Kidney capillary endothelial cell (primary cell): ENCODE measurements at regions not wholly inside any gene's neighbourhood (a gene's known extent, or its start where the extent isn't known, plus 50 kb on each side); places are given as distances from the start of the nearest gene placed in this dataset.
"Not testable (repeated sequence)": the region's sequence is repeated elsewhere in the genome, so short reads cannot be mapped to it uniquely, and the experiment has no call there.

ENCODE experiments used
- DNase-seq: peaks from one replicate; pipeline ENCODE4 v3.0.0-alpha.2; 2018; ENCODE audit warnings: low spot score

DNA sequence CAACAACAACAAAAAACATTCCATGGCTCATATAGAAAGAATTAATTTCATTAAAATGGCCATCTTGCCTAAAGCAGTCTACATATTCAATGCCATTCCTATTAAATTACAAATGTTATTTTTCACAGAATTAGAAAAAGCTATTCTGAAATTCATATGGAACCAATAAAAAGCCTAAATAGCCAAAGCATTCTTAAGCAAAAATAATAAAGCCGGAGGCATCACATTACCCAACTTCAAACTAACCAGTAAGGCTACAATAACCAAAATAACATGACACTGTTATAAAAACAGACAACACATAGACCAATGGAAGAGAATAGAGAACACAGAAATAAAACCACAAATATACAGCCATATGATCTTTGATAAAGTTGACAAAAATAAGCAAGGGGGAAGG, 330.4 kb downstream of the KIF20B start:
- no peak for DNase-seq

DNA sequence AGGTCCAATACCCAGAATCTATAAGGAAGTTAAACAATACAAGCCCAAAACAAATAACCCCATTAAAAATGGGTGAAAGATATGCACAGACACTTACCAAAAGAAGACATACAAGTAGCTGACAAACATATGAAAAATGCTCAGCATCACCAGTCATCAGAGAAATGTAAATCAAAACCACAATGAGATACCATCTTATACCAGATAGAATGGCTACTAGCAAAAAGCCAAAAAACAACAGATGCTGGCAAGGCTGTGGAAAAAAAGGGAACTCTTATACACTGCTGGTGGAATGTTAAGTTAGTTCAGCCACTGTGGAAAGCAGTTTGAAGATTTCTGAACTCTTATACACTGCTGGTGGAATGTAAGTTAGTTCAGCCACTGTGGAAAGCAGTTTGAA, 331.1 kb downstream of the KIF20B start:
- no peak for DNase-seq

DNA sequence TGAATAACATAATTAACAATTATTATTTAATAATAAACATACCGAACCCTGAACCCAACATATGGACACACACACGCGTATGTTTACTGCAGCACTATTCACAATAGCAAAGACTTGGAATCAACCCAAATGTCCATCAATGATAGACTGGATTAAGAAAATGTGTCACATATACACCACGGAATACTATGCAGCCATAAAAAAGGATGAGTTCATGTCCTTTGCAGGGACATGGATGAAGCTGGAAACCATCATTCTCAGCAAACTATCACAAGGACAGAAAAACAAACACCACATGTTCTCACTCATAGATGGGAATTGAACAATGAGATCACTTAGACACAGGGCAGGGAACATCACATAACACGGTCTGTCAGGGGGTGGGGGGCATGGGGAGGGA, 333.5 kb downstream of the KIF20B start:
- DNase-seq: not testable (repeated sequence)

DNA sequence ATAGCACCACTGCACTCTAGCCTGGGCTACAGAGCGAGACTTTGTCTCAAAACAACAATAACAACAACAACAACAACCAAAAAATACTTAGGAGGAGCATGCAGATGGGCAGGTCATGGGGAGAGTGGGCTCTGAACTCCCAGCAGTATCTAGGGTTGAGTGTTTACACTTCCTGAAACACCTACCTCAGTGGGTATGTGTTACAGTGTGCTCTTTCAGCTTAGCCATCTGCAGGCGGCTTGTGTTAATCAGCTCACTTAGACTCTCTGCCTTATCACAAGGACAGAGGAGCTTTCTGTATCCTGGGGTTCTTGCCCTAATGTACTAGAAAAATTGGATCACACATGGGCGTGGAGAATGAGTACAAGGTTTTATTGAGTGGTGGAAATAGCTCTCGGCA, 340.2 kb downstream of the KIF20B start:
- DNase-seq: no peak

DNA sequence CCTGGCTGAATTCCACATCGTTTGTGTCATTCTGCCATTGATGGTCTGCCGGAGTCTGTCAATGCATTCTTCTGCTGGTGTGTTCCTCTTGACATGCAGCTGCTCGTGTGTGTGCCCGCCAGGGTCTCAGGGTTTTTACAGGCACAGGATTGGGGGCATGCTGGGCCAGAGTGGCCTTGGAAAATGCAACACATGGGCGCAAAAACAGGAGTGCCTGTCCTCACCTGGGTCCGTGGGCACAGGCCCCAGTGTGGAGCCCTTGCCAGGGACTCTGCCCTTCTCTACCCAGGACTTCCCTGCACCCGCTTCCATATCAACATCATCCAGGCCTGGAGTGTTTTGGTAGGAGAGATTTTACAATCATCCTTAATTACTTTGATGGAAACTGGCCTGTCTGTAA, 340.7 kb downstream of the KIF20B start:
- DNase-seq: no peak

DNA sequence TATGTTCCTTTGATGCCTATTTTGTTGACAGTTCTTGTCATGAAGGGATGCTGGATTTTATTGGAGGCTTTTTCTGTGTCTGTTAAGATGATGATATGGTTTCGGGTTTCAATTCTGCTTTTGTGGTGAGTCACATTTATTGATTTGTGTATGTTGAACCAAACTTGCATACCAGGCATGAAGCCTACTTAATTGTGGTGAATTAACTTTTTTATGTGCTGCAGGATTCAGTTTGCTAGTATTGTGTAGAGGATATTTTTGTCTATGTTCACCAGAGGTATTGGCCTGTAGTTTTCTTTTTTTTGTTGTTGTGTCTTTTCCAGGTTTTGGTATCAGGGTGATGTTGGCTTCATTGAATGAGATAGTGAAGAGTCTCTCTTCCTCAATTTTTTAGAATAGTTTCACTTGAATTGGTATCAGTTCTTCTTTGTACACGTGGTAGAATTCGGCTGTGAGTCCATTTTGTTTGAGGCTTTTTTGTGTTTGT, 345.9 kb downstream of the KIF20B start:
- no peak for DNase-seq

DNA sequence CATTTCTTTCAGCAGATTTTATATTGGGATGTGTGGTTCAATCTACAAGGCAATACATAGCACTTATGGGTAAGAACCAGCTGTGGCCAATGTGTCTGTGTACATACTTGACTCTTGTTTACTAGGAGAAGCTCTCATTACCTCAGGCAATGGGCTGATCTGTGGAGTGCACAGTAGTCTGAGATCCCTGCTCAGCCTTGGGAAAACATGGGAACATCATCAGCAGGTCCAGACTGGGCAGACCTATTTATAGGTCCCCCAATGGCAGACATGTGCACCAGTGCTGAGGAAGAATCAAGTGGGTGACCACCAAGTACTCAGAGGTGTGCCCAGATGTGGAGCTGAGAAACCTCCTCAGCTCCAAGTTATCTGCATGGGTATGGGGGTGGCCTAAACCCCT, 349.7 kb downstream of the KIF20B start:
- no peak for DNase-seq

DNA sequence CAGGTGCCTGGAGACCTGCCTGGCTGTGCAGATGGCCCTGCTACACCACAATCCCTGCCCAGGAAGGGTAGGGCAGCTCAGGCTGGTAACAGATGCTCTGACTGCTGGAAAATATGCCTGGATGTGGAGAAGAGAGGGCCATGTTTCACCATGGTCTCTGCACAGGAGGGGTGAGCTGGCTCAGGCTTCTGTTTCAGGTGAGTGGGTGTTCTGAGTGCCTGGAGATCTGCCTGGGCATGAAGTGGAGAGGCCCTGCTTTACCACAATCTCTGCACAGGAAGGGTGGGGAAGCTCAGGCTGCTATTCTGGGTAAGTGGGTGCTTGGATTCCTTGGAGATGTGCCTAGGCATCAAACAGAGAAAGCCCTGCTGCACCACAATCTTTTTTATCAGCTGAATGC, 350.1 kb downstream of the KIF20B start:
- no peak for DNase-seq

DNA sequence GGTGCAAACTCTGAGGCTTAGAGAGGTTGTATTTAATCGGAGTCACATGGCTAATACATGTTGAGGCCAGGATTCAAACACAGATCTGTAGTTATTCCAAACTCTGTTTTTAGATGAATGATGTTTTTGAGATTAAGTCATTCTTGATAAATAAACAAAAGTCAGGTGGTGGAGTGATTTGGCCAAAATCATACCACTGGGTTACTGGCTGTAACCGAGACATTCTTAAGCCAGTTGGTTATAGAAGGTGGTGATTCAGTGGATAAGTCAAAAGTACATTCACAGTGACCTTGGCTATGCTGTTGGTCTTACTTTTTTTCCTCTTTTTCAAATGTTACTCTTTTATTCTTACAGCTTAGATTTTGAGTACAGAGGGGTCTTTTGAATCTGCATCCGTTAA, 361.4 kb downstream of the KIF20B start:
- no peak for DNase-seq

DNA sequence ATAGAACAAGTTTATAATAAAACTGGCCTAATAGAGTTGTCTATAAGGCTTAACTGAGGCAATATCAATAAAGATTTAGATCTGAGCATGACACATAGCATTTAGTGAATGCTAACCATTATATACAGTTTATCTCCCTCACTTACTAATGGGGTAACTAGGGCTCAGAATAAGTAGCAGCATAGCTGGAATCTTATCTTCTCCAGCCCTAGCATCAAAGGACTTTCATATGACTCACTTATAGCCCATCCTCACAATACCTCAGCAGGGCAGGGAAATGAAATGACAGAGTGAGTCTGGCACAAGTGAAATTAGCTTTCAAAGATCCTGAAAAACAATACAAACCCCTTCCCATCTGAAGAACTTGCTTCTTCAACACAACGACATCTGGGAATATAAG, 362.9 kb downstream of the KIF20B start:
- DNase-seq: no peak

DNA sequence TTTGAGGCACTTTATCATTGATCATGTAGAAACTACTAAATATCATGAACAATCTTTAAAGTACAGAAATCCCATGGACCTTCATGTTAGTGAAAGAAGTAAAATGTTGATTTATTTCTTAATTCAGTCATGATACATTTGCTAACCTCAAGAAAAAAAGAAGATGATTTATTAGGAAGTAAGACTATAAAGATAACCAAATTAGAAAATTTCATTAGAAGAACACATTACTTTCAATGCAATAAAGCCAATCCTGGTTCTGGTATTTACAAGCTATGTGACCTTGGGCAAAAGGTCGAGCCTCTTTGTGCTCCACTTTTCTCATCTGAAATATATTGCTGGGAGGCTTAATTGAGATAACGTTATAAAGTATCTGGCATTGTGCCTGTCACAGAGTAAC, 365.0 kb downstream of the KIF20B start:
- DNase-seq: no peak

DNA sequence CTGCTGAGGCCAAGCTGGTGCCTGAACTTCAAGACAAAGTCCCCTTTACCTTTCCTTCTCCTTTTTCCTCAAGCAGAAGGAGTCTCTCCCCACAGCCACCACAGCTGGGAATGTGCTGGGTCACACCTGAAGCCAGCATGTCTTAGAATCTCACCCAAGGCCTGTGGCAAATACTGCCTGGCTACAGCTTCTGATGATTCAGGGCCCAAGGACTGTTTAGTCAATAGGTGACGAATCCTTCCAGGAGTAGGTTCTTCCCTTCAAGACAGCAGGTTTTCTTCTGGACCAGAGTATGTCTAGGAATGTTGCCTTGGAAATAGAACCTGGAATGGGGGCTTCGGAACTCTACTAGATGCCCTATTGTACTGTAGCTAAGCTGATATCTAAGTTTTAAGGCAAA, 374.6 kb downstream of the KIF20B start:
- DNase-seq: no peak

DNA sequence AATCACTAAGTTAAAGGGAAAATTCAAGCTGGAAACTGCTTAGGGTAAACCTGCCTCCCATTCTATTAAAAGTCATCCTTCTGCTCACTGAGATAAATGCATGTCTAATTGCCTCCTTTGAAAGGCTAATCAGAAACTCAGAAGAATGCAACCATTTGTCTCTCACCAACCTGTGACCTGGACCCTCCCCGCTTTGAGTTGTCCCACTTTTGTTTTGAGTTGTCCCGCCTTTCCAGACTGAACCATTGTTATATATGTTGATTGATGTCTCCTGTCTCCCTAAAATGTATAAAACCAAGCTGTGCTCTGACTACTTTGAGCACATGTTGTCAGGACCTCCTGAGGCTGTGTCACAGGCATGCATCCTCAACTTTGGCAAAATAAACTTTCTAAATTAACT, 378.4 kb downstream of the KIF20B start:
- DNase-seq: no peak

DNA sequence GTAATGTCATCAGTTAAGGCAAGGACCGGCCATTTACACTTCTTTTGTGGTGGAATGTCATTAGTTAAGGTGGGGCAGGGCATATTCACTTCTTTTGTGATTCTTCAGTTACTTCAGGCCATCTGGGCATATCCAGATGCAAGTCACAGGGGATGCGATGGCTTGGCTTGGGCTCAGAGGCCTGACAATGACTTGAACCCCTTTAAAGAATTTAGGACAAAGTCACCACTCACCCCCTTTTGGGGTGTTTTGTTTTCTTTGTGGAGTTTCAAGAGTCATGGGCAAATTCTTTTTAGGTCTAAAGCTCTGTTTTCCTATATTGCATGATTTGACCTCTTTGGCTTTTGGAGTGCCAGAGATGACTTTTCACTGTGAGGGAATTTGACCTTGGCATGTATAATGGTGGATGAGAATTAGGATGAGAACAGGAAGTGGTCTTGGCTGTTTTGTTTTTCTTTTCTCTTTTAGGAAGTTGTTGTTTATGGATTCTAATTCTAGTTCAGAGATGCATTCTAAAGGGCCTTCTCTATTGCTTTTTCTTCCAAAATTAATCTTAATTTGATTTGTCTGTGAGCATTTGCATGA, 385.3 kb downstream of the KIF20B start:
- not testable (repeated sequence) for DNase-seq

DNA sequence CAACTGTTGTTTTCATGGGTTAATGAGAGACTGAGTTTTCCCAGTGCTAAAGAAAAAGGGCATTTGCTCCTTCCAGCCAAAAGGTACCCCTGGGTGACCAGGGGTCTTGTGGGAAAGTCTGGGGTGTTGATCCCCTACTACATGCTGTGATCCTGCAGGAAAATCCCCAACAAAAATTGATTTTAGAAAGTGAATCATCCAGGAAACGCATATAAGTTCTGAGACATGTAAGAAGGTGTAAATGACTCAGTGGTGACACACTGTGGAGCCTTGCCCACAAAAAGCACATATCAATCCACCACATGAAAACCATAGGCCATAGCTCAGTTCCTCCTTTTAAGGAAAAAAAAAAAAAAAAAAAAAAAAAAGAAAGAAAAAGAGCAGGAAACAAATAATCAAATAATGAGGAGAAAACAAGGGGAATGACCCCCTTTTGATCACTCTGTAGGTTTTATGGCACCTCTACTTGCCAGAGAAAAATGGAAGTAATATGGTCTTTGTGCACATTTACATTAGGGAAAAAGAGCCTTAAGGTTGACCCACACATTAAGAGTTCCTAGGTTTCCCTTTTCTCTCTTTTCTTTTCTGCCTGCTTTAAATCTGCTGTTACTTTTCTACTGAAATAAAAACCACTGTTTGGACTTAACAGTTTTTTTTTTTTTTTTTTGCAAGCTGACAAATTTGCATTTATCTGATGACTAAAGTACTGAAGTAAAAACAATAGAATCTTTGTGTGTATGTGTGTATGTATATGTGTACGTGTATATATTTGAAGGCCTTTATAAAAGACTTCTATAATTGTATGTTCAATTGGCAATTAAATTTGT, 386.0 kb downstream of the KIF20B start:
- no peak for DNase-seq

DNA sequence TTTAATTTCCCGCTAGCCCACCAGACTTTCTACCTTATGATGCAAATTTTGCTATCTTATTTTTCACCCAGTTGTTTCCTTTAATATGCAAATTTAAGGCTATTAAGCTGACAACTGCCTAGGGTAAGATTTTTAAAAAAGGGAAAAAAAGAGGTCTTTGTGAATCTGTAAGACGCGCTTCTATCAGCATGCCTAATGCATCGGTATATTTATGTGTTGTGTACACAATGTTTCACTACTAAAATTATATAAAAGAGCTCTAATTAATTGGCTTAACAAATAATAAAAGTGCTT, 386.6 kb downstream of the KIF20B start:
- no peak for DNase-seq

DNA sequence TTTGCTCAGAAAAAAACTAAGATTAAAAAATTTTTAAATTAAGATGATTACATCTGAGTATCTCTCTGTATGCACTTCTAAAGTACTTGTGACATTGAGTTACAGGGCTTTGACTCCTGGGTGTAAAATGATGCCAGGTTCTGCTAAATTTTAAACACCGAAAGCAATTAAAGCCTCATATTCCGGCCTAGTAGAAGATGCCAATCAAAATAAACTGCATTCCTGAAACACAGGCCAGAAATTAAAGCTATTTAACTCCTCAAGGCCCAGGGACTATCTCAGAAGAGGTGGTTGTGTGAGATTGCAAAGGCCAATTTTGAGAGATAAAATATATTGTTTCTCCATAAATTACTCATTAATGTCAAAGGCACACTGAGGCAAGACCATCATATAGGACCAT, 388.3 kb downstream of the KIF20B start:
- no peak for DNase-seq

DNA sequence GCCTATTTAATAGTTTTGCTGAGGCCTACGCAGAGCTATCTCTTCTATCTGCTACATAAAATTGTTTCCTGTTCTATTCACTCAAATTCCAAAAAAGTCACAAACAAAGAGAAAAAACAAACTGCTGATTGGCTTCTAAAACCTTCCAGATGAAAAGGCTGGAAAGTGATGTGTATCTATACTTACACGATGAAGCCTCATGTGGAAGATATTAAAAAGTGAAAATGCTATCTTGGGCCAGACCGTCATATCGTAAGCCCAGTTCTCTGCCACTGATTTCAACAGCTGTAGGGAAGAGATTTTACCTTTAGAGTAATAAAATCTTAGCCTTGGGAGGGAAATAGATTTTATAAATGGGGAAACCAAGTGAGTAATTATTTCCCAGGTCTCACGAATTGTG, 394.8 kb downstream of the KIF20B start:
- no peak for DNase-seq

DNA sequence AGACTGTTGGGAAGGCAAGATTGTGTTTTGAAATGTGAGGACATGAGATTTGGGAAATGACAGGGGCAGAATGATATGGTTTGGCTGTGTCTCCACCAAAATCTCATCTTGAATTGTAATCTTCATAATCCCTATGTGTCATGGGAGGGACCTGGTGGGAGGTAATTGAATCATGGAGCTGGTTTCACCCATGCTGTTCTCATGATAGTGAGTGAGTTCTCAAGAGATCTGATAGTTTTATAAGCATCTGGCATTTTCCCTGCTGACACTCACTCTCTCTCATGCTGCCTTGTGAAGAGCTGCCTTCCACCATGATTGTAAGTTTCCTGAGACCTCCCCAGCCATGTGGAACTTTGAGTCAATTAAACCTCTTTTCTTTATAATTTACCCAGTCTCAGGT, 406.2 kb downstream of the KIF20B start:
- not testable (repeated sequence) for DNase-seq

DNA sequence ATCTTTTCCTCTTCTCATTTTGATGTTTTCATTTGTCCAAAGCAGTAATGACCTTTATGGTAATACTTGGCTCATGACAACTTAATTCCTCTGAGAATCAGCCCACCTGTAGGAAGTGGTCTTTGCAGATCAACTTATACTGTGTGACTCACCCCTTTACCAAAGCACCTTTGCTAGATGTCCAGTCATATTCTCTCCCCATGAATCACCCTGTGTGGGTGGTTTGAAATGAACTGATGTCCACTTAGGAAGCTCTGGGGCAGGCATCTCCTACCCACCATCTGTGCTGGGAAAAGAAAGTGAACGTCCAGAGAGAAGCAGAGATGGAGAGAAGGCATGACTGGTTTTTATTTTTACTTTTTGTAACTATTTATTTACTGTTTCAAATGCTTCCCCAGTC, 410.3 kb downstream of the KIF20B start:
- no peak for DNase-seq

DNA sequence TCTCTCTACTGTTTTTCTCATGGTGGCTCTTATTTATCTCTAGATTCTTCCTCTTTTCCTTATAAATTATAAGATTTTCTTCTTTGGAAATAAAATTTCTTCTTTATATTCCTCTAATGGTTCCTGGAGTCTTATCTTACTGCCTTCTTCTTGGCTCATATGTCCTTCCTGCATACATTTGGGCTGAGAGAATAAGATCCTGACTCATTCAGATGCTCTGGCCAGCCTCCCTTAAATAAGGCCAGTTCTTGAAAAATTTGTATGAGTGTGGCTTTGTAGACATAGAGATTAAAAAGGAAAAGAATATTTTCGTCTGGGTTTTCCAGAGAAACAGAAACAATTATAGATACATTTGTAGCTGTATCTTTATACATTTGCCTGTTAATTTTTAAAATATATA, 411.3 kb downstream of the KIF20B start:
- no peak for DNase-seq

DNA sequence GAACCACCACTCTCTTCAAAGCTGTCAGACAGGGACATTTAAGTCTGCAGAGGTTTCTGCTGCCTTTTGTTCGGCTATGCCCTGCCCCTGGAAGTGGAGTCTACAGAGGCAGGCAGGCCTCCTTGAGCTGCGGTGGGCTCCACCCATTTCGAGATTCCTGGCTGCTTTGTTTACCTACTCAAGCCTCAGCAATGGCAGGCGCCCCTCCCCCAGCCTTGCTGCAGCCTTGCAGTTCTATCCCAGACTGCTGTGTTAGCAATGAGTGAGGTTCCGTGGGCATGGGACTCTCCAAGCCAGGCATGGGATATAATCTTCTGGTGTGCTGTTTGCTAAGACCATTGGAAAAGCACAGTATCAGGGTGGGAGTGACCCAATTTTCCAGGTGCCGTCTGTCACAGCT, 417.2 kb downstream of the KIF20B start:
- not testable (repeated sequence) for DNase-seq

DNA sequence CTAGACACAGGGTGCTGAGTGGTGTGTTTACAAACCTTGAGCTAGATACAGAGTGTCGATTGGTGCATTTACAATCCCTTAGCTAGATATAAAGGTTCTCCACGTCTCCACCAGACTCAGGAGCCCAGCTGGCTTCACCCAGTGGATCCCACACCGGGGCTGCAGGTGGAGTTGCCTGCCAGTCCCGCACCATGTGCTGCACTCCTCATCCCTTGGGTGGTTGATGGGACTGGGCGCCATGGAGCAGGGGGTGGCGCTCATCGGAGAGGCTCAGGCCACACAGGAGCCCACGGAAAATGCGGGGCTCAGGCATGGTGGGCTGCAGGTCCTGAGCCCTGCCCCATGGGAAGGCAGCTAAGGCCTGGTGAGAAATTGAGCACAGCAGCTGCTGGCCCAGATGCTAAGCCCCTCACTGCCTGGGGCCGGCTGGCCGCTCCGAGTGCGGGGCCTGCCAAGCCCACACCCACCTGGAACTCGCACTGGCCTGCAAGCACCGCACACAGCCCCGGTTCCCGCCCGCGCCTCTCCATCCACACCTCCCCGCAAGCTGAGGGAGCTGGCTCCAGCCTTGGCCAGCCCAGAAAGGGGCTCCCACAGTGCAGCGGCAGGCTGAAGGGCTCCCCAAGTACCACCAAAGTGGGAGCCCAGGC, 418.4 kb downstream of the KIF20B start:
- not testable (repeated sequence) for DNase-seq
